ENCODE measurements at regions not wholly inside any gene's neighbourhood (a gene's known extent, or its start where the extent isn't known, plus 50 kb on each side); places are given as distances from the start of the nearest gene placed in this dataset.

GRCh38 chr14:42013153-42013552 lies 406.5 kb downstream of the LRFN5 start:
- DNase-seq = no peak

- no peak for DNase-seq
These were observed 404.5 kb downstream of the LRFN5 start for GRCh38 chr14:42011221-42011620.

GRCh38 chr14:42004321-42004720 lies 397.6 kb downstream of the LRFN5 start:
- DNase-seq = no peak

GRCh38 chr14:42002141-42002540 lies 395.5 kb downstream of the LRFN5 start:
- no peak for DNase-seq

- DNase-seq = no peak
These were observed 394.8 kb downstream of the LRFN5 start for GRCh38 chr14:42001431-42001830.

DNA sequence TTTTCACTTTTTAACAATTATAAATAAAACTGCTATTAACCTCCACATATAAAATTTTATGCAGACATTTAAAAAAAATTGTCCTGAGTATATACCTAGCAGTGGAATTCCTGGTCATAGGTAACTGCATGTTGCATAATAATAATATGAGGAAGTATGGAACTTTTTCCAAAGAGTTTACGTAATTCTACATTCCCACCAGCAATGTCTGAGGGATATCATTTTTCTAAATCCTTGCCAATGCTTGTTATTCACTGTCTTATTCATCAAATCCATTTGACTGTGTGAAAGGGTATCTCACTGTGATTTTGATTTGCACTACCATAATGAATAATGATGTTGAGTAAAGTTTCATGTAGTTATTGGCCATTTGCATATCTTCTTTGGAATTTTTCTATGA lies 393.8 kb downstream of the LRFN5 start:
- DNase-seq = no peak

DNA sequence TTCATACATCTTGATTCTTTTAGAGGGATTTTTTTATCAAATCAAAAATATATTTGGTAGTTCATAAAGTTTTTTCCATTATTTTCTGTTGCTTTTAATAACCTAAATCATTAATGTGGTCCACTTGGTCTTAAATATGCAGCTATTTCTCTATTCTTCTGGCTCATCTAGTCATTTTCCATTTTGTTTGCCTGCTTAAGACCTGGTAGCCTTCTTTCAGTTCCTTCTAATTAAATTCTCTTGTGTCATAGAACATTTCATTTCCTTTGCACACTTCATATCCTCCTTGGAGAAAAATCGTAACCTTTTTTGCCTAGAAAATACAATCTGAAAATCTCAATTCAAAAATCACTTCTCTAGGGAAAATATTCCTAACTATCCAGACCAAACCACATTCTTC lies 387.0 kb downstream of the LRFN5 start:
- DNase-seq = no peak

GRCh38 chr14:41986700-41987099 lies 380.0 kb downstream of the LRFN5 start:
- DNase-seq = no peak

DNA sequence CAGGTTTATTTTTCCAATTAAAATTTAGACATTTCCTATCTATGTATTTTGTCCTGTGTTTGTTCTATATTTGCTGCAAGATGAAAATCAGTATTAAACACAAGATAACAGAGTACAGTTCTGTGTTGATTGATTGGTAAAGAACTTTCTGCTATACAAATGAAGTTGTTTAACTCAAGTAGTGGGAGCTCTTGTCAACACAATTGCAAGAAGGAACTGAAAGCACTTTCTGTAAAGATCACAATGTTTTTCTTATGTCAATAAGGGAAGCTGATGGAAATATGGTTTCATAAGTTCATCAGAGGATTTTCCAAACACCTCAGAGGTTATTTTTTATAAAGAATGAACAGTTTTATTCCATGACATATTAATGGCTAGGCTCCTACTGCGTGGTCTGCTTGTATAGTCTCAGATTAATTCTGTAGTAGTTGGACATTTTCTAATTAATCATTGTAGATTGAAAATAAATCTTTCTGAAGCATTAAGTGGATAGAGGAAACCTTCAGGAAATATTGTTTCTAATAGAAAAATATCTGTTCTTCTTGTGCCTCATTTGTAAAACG lies 379.5 kb downstream of the LRFN5 start:
- no peak for DNase-seq

DNA sequence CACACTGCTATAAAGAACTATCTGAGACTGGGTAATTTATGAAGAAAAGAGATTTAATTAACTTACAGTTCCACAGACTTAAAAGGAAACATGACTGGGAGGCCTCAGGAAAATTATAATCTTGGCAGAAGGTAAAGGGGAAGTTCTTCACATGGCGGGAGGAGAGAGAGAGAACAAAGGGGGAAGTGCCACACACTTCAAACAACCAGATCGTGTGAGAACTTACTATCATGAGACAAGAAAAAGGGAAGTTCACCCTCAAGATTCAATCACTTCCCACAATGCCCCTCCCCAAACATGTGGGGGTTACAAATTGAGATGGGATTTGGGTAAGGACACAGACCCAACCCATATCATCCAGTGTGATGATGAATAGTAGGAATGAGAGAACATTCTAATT lies 366.5 kb downstream of the LRFN5 start:
- no peak for DNase-seq

GRCh38 chr14:41972531-41972930 lies 365.9 kb downstream of the LRFN5 start:
- DNase-seq = no peak

DNA sequence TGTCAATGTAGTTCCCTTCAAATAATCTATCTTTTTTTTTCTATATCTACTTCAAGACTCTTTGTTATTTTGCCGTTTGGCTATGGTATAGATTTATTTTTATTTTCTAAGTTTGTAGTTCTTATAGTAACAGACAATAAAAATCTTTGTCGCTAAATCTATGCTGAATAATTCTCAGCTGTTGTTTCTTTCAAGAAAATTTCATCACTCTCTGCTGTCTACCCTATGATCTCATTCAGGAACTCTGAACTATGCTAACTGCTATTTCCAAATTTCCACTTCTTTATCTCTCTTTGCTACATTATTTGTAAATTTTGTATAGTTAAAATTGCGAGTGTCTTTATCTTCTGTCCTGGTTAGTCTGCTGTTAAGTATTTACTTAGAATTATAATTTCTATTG lies 353.6 kb downstream of the LRFN5 start:
- no peak for DNase-seq

DNA sequence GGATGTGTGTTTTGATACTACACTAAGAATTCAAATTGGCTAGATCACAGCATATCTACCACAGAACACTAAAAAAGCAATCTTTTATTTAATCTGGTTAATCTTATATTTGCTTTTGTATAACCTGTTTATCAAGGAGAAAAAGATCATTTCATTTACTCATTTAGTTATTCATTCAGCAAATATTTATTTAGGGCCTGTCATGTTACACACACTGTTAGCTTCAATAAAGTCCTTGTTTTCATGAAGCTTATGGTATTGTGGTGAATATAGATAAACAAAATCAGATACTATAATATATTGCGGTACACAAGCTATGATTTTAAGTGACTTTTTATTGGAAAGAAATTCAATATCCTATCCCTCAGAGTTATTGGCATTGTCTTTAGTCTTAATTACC lies 350.8 kb downstream of the LRFN5 start:
- DNase-seq = no peak
